Kidney epithelial cell (primary cell): ENCODE measurements at regions not wholly inside any gene's neighbourhood (a gene's known extent, or its start where the extent isn't known, plus 50 kb on each side); places are given as distances from the start of the nearest gene placed in this dataset.

Experiments
- DNase-seq: peaks from one replicate; pipeline ENCODE4 v3.0.0-alpha.2; 2010; ENCODE audit warnings: low read depth
- H3K27me3 ChIP-seq: 2 replicates; pipeline ENCODE4 v1.6.0; 2011; ENCODE audit warnings: low read length; ENCODE audit not compliant: control insufficient read depth, insufficient read depth
- H3K36me3 ChIP-seq: 2 replicates; pipeline ENCODE4 v1.5.1; 2011; ENCODE audit warnings: low read length; ENCODE audit not compliant: control insufficient read depth, insufficient read depth
- H3K4me3 ChIP-seq: 2 replicates; pipeline ENCODE4 v1.5.1; 2011; ENCODE audit warnings: low read depth, mild to moderate bottlenecking, control low read depth, low read length
- TF ChIP-seq, protein P1 (sequence below): IDR thresholded peaks from 2 replicates; pipeline ENCODE4 v1.5.1; 2011; ENCODE audit warnings: mild to moderate bottlenecking, moderate library complexity, low read length, control low read depth, inconsistent platforms; ENCODE audit not compliant: insufficient read depth, poor library complexity, severe bottlenecking

DNA sequence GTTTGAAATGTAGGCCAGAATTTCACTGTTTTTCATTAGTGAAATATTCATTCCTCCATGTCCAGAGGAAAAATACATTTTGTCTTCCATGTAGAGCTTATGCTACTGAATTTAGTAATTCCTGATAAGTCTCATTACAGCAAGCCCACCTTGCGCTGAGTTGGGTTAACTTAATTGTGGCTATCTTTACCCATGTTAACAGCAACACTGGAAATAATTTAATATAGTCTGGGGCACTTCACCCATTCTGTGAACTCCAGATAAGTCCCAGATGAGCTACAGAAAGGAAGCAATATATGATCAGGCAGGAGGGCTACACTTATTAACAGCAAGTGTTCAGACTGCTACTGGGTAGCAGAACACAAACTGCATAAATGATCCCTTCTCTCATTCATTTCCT, 270.1 kb upstream of the CNTN4 start:
- no peak for DNase-seq
- no peaks in the 10 kb centered on the region for H3K36me3 ChIP-seq
- no peaks in the 10 kb centered on the region for H3K27me3 ChIP-seq
- TF ChIP-seq, protein P1, sequence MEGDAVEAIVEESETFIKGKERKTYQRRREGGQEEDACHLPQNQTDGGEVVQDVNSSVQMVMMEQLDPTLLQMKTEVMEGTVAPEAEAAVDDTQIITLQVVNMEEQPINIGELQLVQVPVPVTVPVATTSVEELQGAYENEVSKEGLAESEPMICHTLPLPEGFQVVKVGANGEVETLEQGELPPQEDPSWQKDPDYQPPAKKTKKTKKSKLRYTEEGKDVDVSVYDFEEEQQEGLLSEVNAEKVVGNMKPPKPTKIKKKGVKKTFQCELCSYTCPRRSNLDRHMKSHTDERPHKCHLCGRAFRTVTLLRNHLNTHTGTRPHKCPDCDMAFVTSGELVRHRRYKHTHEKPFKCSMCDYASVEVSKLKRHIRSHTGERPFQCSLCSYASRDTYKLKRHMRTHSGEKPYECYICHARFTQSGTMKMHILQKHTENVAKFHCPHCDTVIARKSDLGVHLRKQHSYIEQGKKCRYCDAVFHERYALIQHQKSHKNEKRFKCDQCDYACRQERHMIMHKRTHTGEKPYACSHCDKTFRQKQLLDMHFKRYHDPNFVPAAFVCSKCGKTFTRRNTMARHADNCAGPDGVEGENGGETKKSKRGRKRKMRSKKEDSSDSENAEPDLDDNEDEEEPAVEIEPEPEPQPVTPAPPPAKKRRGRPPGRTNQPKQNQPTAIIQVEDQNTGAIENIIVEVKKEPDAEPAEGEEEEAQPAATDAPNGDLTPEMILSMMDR: no peak
- no peak overlapping the region for H3K4me3 ChIP-seq

DNA sequence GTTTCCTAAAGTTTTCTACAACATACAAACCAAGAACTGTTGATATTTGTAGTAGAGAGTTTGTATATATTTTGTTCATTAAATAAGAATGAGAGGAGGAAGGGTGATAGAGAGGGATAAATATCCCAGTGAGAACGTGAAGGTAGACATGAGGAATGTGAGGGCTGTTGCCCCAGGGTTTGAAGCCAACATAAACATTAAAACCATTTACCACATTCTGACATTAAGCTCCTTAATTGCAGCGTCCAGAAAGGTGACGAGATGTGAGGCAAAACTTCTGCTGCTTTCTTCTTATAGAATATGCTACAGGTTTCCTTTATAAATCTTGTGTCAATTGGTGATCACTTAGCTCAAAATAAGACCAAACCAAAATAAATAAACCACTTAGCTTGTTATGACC, 267.8 kb upstream of the CNTN4 start:
- TF ChIP-seq, protein P1: no peak
- DNase-seq: no peak
- no peak overlapping the region for H3K4me3 ChIP-seq

DNA sequence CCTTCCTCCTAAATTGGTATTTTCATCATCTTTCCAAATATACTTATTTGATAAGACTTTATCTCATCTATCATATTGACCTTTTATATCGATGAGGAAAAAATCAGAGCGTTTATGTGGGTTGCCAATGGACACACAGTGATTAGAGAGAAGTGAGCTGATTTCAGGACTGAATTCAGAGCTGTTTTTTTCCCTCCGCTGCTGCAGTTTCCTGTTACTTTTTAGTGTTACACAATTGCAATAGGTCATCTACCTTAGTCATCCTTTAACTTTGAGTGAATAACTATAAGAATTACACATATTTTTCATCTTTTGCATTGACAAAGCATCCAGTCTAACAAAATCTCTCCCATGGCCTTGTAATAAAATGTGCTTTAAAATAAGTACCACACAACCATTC, 266.3 kb upstream of the CNTN4 start:
- Histone ChIP-seq H3K36me3 (no peaks in the 10 kb centered on the region), H3K27me3 (no peaks in the 10 kb centered on the region), H3K4me3 (no peak overlapping the region)
- DNase-seq: no peak
- TF ChIP-seq, protein P1: no peak

More for the DNA sequence above, 267.8 kb upstream of the CNTN4 start:
- H3K36me3 ChIP-seq: no peaks in the 10 kb centered on the region
- H3K27me3 ChIP-seq: no peaks in the 10 kb centered on the region

DNA sequence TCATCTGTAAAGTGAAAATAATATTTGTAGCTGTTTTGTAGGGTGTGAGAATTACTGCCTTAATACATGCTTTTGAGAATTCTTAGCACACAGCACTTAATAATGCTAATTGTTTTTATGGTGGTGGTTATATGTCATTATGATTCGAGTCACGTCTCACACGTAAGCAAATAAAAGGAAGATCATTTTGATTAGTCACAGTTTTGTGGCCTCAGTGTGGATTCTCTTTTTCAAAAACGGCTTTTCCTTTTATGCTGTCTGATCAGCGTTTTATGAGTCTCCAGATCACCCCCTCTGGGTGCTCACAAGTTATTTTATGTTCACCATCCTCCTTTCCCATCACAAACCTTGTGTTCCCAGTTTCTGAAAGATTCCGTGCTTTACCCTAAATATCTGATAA, 255.6 kb upstream of the CNTN4 start:
- TF ChIP-seq, protein P1: no peak
- Histone ChIP-seq H3K36me3 (no peaks in the 10 kb centered on the region), H3K4me3 (no peak overlapping the region), H3K27me3 (no peaks in the 10 kb centered on the region)
- no peak for DNase-seq

DNA sequence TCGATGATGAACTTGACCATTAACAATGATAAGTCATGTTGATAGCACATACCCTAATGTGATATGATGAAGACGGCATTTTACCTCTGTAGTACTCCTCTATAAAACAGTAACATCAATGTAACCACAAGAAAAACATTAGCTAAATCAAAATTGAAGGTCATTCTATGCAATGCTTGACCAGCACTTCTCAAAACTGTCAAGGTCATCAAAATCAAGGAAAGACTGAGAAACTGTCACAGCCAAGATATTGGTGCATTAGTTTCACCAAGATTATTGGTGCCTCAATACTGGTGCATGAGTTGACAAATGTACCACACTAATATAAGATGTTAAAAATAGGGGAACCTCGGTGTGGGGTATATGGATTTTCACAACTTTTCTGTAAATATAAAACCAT, 251.1 kb upstream of the CNTN4 start:
- Histone ChIP-seq H3K4me3 (no peak overlapping the region), H3K36me3 (no peaks in the 10 kb centered on the region), H3K27me3 (no peaks in the 10 kb centered on the region)
- TF ChIP-seq, protein P1: no peak
- DNase-seq: no peak

DNA sequence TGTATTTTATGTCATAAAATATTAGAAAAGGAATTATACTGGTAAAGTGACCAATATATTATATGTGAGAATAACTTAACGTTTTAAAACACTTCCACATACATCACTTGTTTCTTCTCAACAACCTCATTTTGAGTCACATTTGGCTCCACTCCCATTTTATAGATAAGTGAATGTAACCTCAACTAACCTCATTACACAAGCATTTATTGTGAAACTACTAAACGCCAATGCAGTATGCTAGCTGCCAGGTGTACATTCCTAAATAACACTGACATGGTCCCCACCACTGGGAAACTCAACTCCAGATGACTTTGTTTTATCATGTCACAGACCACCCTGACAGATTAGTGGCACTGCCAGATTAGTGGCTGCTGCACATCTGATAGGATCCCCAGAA, 249.7 kb upstream of the CNTN4 start:
- Histone ChIP-seq H3K36me3 (no peaks in the 10 kb centered on the region), H3K27me3 (no peaks in the 10 kb centered on the region), H3K4me3 (no peak overlapping the region)
- no peak for DNase-seq
- TF ChIP-seq, protein P1: no peak
